MM.1S (cell line): ENCODE measurements at regions not wholly inside any gene's neighbourhood (a gene's known extent, or its start where the extent isn't known, plus 50 kb on each side); places are given as distances from the start of the nearest gene placed in this dataset.

Source experiments
- DNase-seq: peaks from one replicate; pipeline ENCODE4 v3.0.0-alpha.2; 2015
- H2AFZ ChIP-seq: fragments of 300-600 bp; sonication (generic); 2 replicates; pipeline ENCODE4 v1.6.0; 2016; ENCODE audit warnings: antibody characterized with exemption, low read length
- H3F3A ChIP-seq: fragments of 300-600 bp; sonication (generic); 2 replicates; pipeline ENCODE4 v1.6.1; 2016; ENCODE audit warnings: mild to moderate bottlenecking, antibody characterized with exemption, low read length, moderate library complexity, mixed read lengths; ENCODE audit not compliant: insufficient read depth
- H3K27ac ChIP-seq: fragments of 300-600 bp; sonication (generic); 2 replicates; pipeline ENCODE4 v1.5.1; 2016; ENCODE audit warnings: mild to moderate bottlenecking, low read length
- H3K27me3 ChIP-seq: fragments of 300-600 bp; sonication (generic); replicated peaks from 2 replicates; pipeline ENCODE4 v1.6.0; 2016; ENCODE audit warnings: low read length; ENCODE audit not compliant: insufficient read depth
- H3K36me3 ChIP-seq: fragments of 300-600 bp; sonication (generic); replicated peaks from 2 replicates; pipeline ENCODE4 v1.6.1; 2016; ENCODE audit warnings: mild to moderate bottlenecking, low read length, mixed read lengths; ENCODE audit not compliant: insufficient read depth
- H3K4me1 ChIP-seq: fragments of 300-600 bp; sonication (generic); 2 replicates; pipeline ENCODE4 v1.6.1; 2016; ENCODE audit warnings: low read length, mixed read lengths
- H3K4me2 ChIP-seq: fragments of 300-600 bp; sonication (generic); 2 replicates; pipeline ENCODE4 v1.6.0; 2016; ENCODE audit warnings: low read depth, low read length
- H3K4me3 ChIP-seq: fragments of 300-600 bp; sonication (generic); 2 replicates; pipeline ENCODE4 v1.5.1; 2016; ENCODE audit warnings: low read length, mixed read lengths
- H3K79me2 ChIP-seq: fragments of 300-600 bp; sonication (generic); 2 replicates; pipeline ENCODE4 v1.6.1; 2016; ENCODE audit warnings: mixed run types, low read length, mixed read lengths
- H3K9ac ChIP-seq: fragments of 300-600 bp; sonication (generic); 2 replicates; pipeline ENCODE4 v1.6.1; 2016; ENCODE audit warnings: low read length, mixed read lengths
- H3K9me2 ChIP-seq: fragments of 300-600 bp; sonication (generic); replicated peaks from 2 replicates; pipeline ENCODE4 v1.6.1; 2016; ENCODE audit warnings: mild to moderate bottlenecking, low read length, mixed read lengths; ENCODE audit not compliant: insufficient read depth
- H3K9me3 ChIP-seq: fragments of 300-600 bp; sonication (generic); replicated peaks from 2 replicates; pipeline ENCODE4 v1.6.1; 2016; ENCODE audit warnings: mild to moderate bottlenecking, low read length, mixed read lengths; ENCODE audit not compliant: insufficient read depth
- H4K20me1 ChIP-seq: fragments of 300-600 bp; sonication (generic); 2 replicates; pipeline ENCODE4 v1.6.1; 2016; ENCODE audit warnings: mild to moderate bottlenecking, low read length, moderate library complexity, mixed read lengths; ENCODE audit not compliant: insufficient read depth
- CTCF ChIP-seq: fragments of 300-600 bp; sonication (generic); IDR thresholded peaks from 2 replicates; pipeline ENCODE4 v1.5.1; 2016; ENCODE audit warnings: antibody characterized with exemption, low read length, mixed read lengths
- EZH2 ChIP-seq: fragments of 300-600 bp; sonication (generic); optimal IDR thresholded peaks from 2 replicates; pipeline ENCODE3; 2017; ENCODE audit warnings: low read depth, mild to moderate bottlenecking, antibody characterized with exemption, low read length, mixed read lengths
- EZH2phosphoT487 ChIP-seq: fragments of 300-600 bp; sonication (generic); IDR thresholded peaks from 2 replicates; pipeline ENCODE4 v1.6.1; 2018; ENCODE audit warnings: antibody characterized with exemption, low read length

GRCh38 chr5:67453111-67453905 is 256.7 kb upstream of the CD180 start:
- no peaks in the 10 kb centered on the region for H3K9me2 ChIP-seq
- no peaks in the 10 kb centered on the region for H3K4me1 ChIP-seq
- H3K4me2 ChIP-seq: no peak overlapping the region
- H3K9me3 ChIP-seq: no peaks in the 10 kb centered on the region
- TF ChIP-seq CTCF: no peak
- TF ChIP-seq EZH2: no peak
- TF ChIP-seq EZH2phosphoT487: no peak
- H3K36me3 ChIP-seq: no peaks in the 10 kb centered on the region
- H2AFZ ChIP-seq: no peak overlapping the region
- no peak overlapping the region for H3K9ac ChIP-seq
- H3K4me3 ChIP-seq: no peak overlapping the region
- no peaks in the 10 kb centered on the region for H4K20me1 ChIP-seq
- no peak for DNase-seq
- no peaks in the 10 kb centered on the region for H3K27me3 ChIP-seq
- no peak overlapping the region for H3K27ac ChIP-seq
- H3K79me2 ChIP-seq: no peaks in the 10 kb centered on the region
- no peaks in the 10 kb centered on the region for H3F3A ChIP-seq

GRCh38 chr5:67451640-67452279 is 255.2 kb upstream of the CD180 start:
- no peaks in the 10 kb centered on the region for H3K79me2 ChIP-seq
- H3K4me2 ChIP-seq: no peak overlapping the region
- H4K20me1 ChIP-seq: no peaks in the 10 kb centered on the region
- no peaks in the 10 kb centered on the region for H3K36me3 ChIP-seq
- H3K4me3 ChIP-seq: no peak overlapping the region
- no peak for TF ChIP-seq CTCF
- no peak overlapping the region for H3K9ac ChIP-seq
- H3F3A ChIP-seq: no peaks in the 10 kb centered on the region
- no peak overlapping the region for H3K27ac ChIP-seq
- H3K9me3 ChIP-seq: no peaks in the 10 kb centered on the region
- peak; percentile 16 for DNase-seq
- H3K27me3 ChIP-seq: no peaks in the 10 kb centered on the region
- H2AFZ ChIP-seq: no peak overlapping the region
- H3K9me2 ChIP-seq: no peaks in the 10 kb centered on the region
- no peaks in the 10 kb centered on the region for H3K4me1 ChIP-seq

GRCh38 chr5:67447732-67448131 is 251.1 kb upstream of the CD180 start:
- H3K9me2 ChIP-seq: no peaks in the 10 kb centered on the region
- no peaks in the 10 kb centered on the region for H4K20me1 ChIP-seq
- H3K4me2 ChIP-seq: no peak overlapping the region
- no peak for DNase-seq
- H3K9ac ChIP-seq: no peak overlapping the region
- no peaks in the 10 kb centered on the region for H3K27me3 ChIP-seq
- no peaks in the 10 kb centered on the region for H3K36me3 ChIP-seq
- H3K9me3 ChIP-seq: no peaks in the 10 kb centered on the region
- H3F3A ChIP-seq: no peaks in the 10 kb centered on the region
- TF ChIP-seq EZH2 (no peak), EZH2phosphoT487 (no peak), CTCF (no peak)
- no peak overlapping the region for H2AFZ ChIP-seq
- no peaks in the 10 kb centered on the region for H3K79me2 ChIP-seq
- no peaks in the 10 kb centered on the region for H3K4me1 ChIP-seq
- no peak overlapping the region for H3K4me3 ChIP-seq
- H3K27ac ChIP-seq: no peak overlapping the region
